ENCODE measurements at regions not wholly inside any gene's neighbourhood (a gene's known extent, or its start where the extent isn't known, plus 50 kb on each side); places are given as distances from the start of the nearest gene placed in this dataset.

DNA sequence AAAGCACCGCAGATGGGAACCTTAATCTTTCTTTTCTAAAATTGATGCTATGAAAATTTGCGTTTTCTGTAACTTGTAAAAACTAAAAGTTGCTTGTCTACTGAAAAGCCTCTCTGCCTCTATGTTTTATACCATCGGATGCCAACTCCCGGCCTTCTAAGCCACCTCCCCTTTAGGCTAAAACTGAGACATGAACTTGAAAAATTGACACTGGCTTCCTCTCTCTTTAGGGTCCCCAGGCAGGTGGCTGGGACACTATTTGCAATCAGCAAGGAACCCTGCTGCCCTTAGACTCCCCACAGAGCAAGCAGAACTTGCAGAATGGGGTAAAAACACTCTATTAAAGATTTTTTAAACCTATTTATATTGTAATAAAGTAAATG, 151.1 kb upstream of the CAMK1G start:
- DNase-seq (ENCODE audit: low spot score in 2 of 2) = no peak
- no peaks in the 10 kb centered on the region for H3K27me3 ChIP-seq (ENCODE audit: low read depth)
- no peaks in the 10 kb centered on the region for H3K9me3 ChIP-seq
- no peak overlapping the region for H3K4me3 ChIP-seq
- peaks cover 28% of the 10 kb centered on the region for H3K4me1 ChIP-seq
- in situ Hi-C loops (cut with MboI; ENCODE audit: low sequenced_read_pairs) = no loop called here
- H3K36me3 ChIP-seq (replicated peaks) = no peaks in the 10 kb centered on the region

DNA sequence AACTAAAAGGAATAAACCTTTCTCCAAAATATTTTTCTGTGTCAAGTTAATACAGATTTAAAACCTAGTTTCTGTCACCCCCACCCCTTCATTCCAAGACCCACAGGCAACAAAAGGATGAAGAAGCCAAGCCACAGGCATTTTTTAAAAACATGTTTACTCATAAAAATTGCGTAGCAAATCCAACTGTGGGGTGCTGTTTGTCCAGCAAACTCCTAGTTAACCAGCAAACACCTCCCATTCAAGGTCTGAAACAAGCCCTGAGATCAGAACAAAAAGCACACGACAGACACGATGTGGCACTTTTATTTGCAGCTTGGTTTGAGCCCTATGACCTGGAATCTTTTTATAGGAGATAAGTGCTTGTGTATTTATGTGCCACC, 149.9 kb upstream of the CAMK1G start:
- no peak overlapping the region for H3K4me3 ChIP-seq
- no peaks in the 10 kb centered on the region for H3K36me3 ChIP-seq (replicated peaks)
- no peaks in the 10 kb centered on the region for H3K9me3 ChIP-seq
- peaks cover 28% of the 10 kb centered on the region for H3K4me1 ChIP-seq
- in situ Hi-C loops (cut with MboI; ENCODE audit: low sequenced_read_pairs) = no loop called here
- no peaks in the 10 kb centered on the region for H3K27me3 ChIP-seq (ENCODE audit: low read depth)
- DNase-seq (ENCODE audit: low spot score in 2 of 2) = peak in 1 of 2 experiments; percentile 22

DNA sequence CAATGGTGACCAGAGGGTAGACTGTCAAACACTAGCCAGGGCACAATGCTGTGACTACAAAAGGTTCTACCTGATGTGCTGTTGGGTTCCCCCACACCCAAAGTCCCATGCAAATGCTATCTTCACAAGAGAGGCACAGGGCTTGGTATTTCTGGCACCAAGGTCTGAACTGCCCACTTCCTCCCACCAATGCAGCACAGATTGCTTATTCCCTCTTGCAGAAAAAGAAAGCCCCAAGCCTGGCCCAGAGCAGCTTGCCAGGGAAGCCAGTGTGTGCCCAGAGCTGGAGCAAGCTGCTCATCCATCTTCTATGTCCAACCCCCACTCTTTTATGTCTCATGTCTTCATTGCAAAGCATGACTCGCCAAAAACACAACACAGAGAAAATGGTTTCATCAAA, 149.4 kb upstream of the CAMK1G start:
- Histone ChIP-seq H3K4me3 (no peak overlapping the region), H3K36me3 (replicated peaks) (no peaks in the 10 kb centered on the region), H3K4me1 (peaks cover 28% of the 10 kb centered on the region), H3K9me3 (no peaks in the 10 kb centered on the region), H3K27me3 (ENCODE audit: low read depth) (no peaks in the 10 kb centered on the region)
- no peak for DNase-seq (ENCODE audit: low spot score in 2 of 2)
- in situ Hi-C loops (cut with MboI; ENCODE audit: low sequenced_read_pairs) = no loop called here

DNA sequence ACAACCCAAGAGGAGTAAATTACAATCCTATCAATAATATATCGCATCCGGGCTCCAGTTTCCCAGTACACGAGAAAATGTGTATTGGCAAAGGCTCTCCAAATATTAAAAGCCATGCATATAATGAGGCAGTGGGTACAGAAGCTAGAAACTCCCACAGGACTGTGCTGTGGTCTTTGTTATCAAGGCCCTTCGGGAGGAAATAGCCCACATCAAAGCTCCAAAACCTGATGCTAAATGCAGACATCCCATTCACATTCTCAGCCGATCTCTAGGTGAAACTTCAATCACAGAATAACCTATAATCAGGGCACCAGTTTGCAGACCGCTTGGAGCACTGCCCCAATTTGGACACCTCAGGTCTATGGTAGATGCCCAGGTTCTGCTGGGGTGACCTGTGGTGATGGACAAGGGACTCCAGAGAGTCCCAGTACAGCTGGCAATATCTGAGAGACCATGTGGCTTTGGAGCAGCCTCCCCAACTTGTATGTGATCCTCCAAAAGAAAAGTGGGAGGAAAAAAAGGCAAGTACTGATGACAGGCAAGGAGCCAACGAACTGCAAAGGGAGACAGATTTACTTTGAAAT, 148.8 kb upstream of the CAMK1G start:
- in situ Hi-C loops (cut with MboI; ENCODE audit: low sequenced_read_pairs) = no loop called here

DNA sequence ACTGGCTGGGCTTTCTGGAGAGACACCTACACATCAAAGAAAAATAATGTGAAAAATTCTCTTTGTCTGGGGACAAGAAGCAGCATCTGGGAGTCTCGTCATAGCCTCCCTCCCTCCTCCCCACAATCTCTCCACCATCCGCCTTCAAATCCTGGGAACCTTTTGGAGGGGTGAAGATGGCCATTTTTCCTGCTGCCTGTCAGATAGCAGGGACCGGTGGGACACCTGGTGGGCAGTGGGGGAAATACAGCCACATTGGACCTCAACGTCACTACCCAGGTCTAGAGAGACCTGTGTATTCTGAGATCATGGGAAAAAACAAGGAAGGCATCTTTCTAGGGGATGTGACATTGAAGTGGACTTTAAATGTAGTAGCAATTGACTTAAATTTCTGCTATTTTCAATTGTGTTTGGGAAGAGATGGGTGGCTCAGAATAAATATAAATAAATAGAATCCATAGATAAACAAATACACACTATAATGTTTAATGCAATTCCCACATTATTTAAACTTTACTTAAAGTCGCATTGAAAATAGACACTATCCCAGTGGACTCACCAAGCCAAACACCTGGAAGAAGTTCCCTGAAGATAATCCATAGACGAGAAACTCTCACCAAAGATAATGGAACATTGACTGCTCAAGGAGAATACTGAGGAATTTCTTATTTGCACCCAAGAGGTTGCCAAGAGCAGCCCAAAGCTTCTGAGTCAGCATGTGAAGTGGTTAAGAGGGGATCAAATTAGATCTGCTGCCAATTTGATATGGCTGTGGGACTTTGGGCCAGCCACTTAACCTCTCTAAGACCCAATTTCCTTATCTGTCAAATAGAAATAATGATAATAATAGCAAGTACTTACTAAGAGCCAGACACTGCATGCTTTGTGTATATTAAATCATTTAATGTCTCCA, 147.6 kb upstream of the CAMK1G start:
- H3K4me3 ChIP-seq = no peak overlapping the region
- H3K9me3 ChIP-seq = 0 out of 2 replicates have a peak, but pooled peaks cover 2% of the 10 kb centered on the region
- H3K4me1 ChIP-seq = peaks cover 28% of the 10 kb centered on the region
- no peaks in the 10 kb centered on the region for H3K27me3 ChIP-seq (ENCODE audit: low read depth)
- H3K36me3 ChIP-seq (replicated peaks) = no peaks in the 10 kb centered on the region
- DNase-seq (ENCODE audit: low spot score in 2 of 2) = peak; percentile 72 to 92
- in situ Hi-C loops (cut with MboI; ENCODE audit: low sequenced_read_pairs) = no loop called here

More for the DNA sequence above, 148.8 kb upstream of the CAMK1G start:
- Histone ChIP-seq H3K4me1 (peaks cover 28% of the 10 kb centered on the region), H3K27me3 (ENCODE audit: low read depth) (no peaks in the 10 kb centered on the region), H3K36me3 (replicated peaks) (no peaks in the 10 kb centered on the region), H3K4me3 (no peak overlapping the region), H3K9me3 (no peaks in the 10 kb centered on the region)
- DNase-seq (ENCODE audit: low spot score in 2 of 2) = no peak

DNA sequence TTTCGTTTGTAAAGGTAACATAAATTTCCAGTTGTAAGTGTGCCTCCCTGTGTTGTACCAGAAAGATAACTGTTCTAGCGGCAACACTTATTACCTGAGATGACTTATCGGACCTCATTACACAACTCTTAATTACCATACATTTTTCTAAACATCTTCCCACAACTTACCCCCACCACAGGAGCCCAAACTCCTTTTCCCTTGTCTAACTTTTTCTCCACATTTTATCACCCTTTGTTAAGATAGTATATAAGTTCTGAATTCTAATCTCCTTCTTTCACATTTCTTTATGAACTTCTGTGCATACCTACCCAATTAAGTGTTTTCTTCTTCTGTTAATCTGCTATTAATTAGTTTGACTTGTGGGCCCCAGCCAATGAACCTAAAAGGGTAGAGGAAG, 143.7 kb upstream of the CAMK1G start:
- no peak overlapping the region for H3K4me3 ChIP-seq
- 0 out of 2 replicates have a peak, but pooled peaks cover 2% of the 10 kb centered on the region for H3K9me3 ChIP-seq
- no peaks in the 10 kb centered on the region for H3K27me3 ChIP-seq (ENCODE audit: low read depth)
- DNase-seq (ENCODE audit: low spot score in 2 of 2) = no peak
- in situ Hi-C loops (cut with MboI; ENCODE audit: low sequenced_read_pairs) = no loop called here
- peaks cover 5% of the 10 kb centered on the region for H3K4me1 ChIP-seq
- H3K36me3 ChIP-seq (replicated peaks) = no peaks in the 10 kb centered on the region

DNA sequence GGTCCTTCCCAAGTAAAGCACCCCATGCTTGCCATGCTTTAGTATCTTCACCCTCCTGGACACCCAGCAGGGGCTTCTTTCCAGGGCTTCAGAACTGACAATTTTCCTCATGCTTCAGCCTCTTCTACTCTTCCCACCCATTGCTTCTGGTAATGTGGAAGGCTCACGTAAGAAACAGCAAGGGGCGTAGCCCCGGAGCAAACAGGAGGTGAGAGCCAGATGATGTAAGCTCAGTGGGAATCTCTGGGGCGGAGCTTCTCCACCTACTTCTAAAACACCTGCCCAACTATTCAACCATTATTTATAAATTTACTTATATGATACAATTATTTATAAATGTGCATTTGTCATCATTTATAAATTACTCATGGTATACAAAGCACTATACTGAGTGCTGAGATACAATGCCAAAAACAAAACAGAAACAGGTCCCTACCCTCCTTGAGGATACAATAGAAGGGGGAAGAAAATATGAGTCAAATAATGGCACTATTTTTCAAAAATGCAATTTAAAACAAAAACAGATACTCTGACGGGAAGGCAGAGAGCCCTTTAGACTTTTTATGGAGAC, 140.1 kb upstream of the CAMK1G start:
- Histone ChIP-seq H3K27me3 (ENCODE audit: low read depth) (no peaks in the 10 kb centered on the region), H3K4me3 (no peak overlapping the region), H3K4me1 (no peaks in the 10 kb centered on the region), H3K9me3 (0 out of 2 replicates have a peak, but pooled peaks cover 2% of the 10 kb centered on the region), H3K36me3 (replicated peaks) (no peaks in the 10 kb centered on the region)
- in situ Hi-C loops (cut with MboI; ENCODE audit: low sequenced_read_pairs) = no loop called here
- no peak for DNase-seq (ENCODE audit: low spot score in 2 of 2)

DNA sequence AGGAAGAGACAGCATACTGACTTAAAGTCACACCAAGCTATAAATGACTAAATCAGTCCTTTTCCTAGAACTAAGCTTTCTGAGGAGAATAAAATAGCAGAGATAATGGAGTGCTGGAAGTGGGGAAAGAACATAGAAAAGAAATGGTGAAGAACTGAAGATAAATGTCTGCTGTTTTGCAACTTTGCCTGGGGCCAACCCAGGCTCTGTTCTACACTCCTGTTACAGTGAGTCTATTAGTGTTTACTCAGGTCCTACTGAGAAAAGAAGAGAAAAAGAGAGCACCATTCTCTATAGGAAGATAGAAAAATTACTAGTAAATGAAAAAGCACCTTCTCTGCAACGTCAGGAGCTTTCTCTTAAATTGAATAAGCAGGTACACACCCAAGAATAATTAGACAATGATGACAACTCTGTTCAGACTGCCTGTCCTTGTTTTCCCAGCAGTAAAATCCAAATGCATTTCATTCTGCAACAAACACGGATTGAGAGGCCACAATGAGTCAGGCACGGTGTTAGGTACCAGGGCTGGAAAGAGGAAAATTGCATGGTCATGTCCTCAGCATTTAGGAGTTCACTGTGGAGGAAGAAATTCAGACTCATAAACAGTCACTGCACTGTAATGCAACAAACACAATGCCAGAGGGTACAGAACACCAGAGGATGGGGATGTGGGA, 139.4 kb upstream of the CAMK1G start:
- Histone ChIP-seq H3K36me3 (replicated peaks) (no peaks in the 10 kb centered on the region), H3K4me1 (no peaks in the 10 kb centered on the region), H3K9me3 (0 out of 2 replicates have a peak, but pooled peaks cover 2% of the 10 kb centered on the region), H3K27me3 (ENCODE audit: low read depth) (no peaks in the 10 kb centered on the region), H3K4me3 (no peak overlapping the region)
- no peak for DNase-seq (ENCODE audit: low spot score in 2 of 2)
- in situ Hi-C loops (cut with MboI; ENCODE audit: low sequenced_read_pairs) = no loop called here

DNA sequence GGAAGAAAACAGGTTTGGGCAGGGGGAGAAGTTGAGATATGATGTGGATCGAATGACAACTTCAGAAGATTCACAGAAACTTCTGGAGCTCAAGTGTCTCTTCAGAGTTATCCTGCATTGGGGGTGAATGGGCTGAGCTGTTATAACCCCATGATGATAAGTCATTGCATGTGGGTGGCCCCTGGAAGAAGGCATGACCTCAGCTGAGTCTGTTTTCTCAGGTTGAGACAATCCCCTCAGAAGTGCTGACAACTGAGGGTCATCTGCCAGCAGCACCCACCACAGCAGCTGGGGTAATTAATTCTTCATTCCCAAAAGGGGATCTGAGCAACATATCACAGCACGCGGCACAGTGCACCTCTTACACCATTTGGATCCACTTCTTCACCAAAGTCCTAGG, 138.6 kb upstream of the CAMK1G start:
- in situ Hi-C loops (cut with MboI; ENCODE audit: low sequenced_read_pairs) = no loop called here

DNA sequence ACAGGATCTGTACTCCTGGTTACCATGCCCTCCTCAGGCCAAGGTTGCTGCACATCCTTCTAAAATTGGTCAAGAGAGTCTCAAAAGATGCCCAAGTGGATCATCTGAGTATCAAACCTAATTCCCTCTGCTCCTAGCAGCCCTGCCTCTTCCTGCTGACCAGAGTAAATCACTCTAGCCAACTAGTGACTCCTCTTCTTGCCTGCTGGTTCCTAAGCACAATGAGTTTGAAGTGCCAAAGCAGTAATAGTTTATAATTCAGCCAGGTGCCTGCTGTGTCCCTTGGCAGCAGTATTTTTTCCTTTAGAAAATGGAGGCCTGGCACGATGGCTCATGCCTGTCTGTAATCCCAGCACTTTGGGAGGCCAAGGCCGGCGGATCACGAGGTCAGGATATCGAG, 137.9 kb upstream of the CAMK1G start:
- H3K4me1 ChIP-seq = no peaks in the 10 kb centered on the region
- H3K9me3 ChIP-seq = no peaks in the 10 kb centered on the region
- in situ Hi-C loops (cut with MboI; ENCODE audit: low sequenced_read_pairs) = no loop called here
- H3K27me3 ChIP-seq (ENCODE audit: low read depth) = no peaks in the 10 kb centered on the region
- DNase-seq (ENCODE audit: low spot score in 2 of 2) = no peak
- no peak overlapping the region for H3K4me3 ChIP-seq
- H3K36me3 ChIP-seq (replicated peaks) = no peaks in the 10 kb centered on the region

More for the DNA sequence above, 138.6 kb upstream of the CAMK1G start:
- Histone ChIP-seq H3K36me3 (replicated peaks) (no peaks in the 10 kb centered on the region), H3K4me3 (no peak overlapping the region), H3K9me3 (0 out of 2 replicates have a peak, but pooled peaks cover under 1% of the 10 kb centered on the region), H3K27me3 (ENCODE audit: low read depth) (no peaks in the 10 kb centered on the region), H3K4me1 (no peaks in the 10 kb centered on the region)
- DNase-seq (ENCODE audit: low spot score in 2 of 2) = no peak

DNA sequence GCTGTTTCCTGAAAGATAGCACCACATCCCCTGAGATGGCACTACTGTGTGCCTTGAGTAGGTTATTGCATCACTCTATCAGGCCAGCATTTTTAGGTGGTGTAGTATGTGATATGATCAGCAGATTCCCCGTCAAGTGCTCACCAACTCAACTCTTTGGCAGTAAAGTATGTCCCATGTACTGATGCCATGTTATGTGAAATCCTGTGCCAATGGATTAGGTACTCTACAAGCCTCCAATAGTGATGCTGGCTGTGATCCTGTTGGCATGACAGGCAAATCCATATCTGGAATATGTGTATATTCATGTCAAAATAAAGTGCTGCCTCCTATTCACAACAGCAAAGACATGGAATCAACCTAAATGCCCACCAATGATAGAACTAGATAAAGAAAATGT, 137.2 kb upstream of the CAMK1G start:
- H3K27me3 ChIP-seq (ENCODE audit: low read depth) = no peaks in the 10 kb centered on the region
- H3K36me3 ChIP-seq (replicated peaks) = no peaks in the 10 kb centered on the region
- DNase-seq (ENCODE audit: low spot score in 2 of 2) = no peak
- no peaks in the 10 kb centered on the region for H3K4me1 ChIP-seq
- in situ Hi-C loops (cut with MboI; ENCODE audit: low sequenced_read_pairs) = no loop called here
- H3K9me3 ChIP-seq = no peaks in the 10 kb centered on the region
- H3K4me3 ChIP-seq = no peak overlapping the region

DNA sequence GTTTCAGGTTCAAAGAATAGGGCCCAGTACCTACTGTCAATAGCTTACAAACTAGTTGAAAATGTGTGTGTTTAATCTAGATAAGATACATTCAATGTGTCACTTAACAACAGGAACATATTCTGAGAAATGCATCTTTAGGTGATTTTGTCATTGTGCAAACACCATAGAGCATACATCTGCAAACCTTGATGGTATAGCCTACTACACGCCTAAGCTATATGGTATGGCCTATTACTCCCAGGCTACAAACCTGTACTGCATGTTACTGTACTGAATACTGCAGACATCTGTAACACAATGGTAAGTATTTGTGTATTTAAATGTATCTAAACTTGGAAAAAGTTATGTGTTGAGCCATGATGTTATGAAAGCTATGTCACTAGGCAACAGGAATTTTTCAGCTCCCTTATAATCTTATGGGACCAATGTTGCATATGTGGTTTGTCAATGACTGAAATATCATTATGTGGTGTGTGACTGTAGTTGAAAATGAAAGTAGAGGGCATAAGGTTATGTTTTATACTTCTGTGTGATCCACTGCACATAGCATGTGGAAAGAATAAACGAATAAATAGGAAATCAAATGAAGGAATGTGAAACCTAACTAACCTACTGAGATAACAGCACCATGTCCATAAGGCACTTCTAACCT, 129.0 kb upstream of the CAMK1G start:
- Histone ChIP-seq H3K4me3 (no peak overlapping the region), H3K36me3 (replicated peaks) (no peaks in the 10 kb centered on the region), H3K27me3 (ENCODE audit: low read depth) (no peaks in the 10 kb centered on the region; the same call in 1 of the 2 replicates), H3K4me1 (no peaks in the 10 kb centered on the region), H3K9me3 (no peaks in the 10 kb centered on the region)
- in situ Hi-C loops (cut with MboI; ENCODE audit: low sequenced_read_pairs) = no loop called here
- DNase-seq (ENCODE audit: low spot score in 2 of 2) = no peak

DNA sequence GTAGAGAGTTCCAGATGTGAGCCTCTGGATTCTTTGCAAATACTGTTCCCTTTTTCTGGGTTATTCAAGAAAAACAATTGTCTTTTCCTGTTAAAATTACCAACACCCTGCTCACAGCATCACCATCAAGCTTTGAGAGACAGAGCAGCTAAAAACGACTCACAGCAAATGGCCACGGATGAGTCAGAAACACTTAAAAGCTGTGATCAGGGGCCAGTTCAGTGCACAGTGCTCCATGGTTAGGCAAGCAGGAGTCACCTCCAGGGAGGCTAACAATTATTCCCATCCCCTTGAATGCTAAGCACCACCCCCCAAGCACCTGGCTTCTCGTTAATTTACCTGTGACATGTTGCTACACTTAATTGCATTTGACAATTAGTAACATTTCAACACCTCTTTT, 128.4 kb upstream of the CAMK1G start:
- Histone ChIP-seq H3K36me3 (replicated peaks) (no peaks in the 10 kb centered on the region), H3K4me3 (no peak overlapping the region), H3K4me1 (no peaks in the 10 kb centered on the region), H3K9me3 (no peaks in the 10 kb centered on the region; the same call in 1 of the 2 replicates), H3K27me3 (ENCODE audit: low read depth) (no peaks in the 10 kb centered on the region; the same call in 1 of the 2 replicates)
- no peak for DNase-seq (ENCODE audit: low spot score in 2 of 2)
- in situ Hi-C loops (cut with MboI; ENCODE audit: low sequenced_read_pairs) = no loop called here
